ENCODE measurements at regions not wholly inside any gene's neighbourhood (a gene's known extent, or its start where the extent isn't known, plus 50 kb on each side); places are given as distances from the start of the nearest gene placed in this dataset.

GRCh38 chr21:24881506-24881905 is 725.8 kb downstream of the MRPL39 start:
- H3K18ac ChIP-seq (ENCODE audit: low read depth, low read length) = no peak overlapping the region
- no peak overlapping the region for H3K14ac ChIP-seq (replicated peaks; ENCODE audit: low read depth, low read length)
- no peak overlapping the region for H2BK5ac ChIP-seq (ENCODE audit: low read depth, low read length, poor library complexity, severe bottlenecking)
- no peak overlapping the region for H3K4me3 ChIP-seq (ENCODE audit: insufficient read depth, low read depth, low read length)
- ATAC-seq (ENCODE audit: low read depth) (no peak), DNase-seq (peak; percentile 1)
- no peak overlapping the region for H4K8ac ChIP-seq (ENCODE audit: low read depth in 2 of 2, low read length in 2 of 2)
- no peak overlapping the region for H2AFZ ChIP-seq (replicated peaks; ENCODE audit: low read length, poor library complexity)
- H2BK120ac ChIP-seq (ENCODE audit: low read depth, low read length) = no peak overlapping the region
- no peak overlapping the region for H2BK20ac ChIP-seq (ENCODE audit: low read depth, low read length)
- H3K9ac ChIP-seq (ENCODE audit: low read depth, low read length) = no peak overlapping the region
- H3K27ac ChIP-seq (ENCODE audit: insufficient read depth, low read length) = no peak overlapping the region
- no peaks in the 10 kb centered on the region for H3K27me3 ChIP-seq (ENCODE audit: control insufficient read depth, insufficient read depth, low read length)
- H2AK5ac ChIP-seq (ENCODE audit: low read depth, low read length) = no peak overlapping the region
- no peak overlapping the region for H3K56ac ChIP-seq (ENCODE audit: extremely low read depth, insufficient read depth, low read length)
- no peak overlapping the region for H2AK9ac ChIP-seq (replicated peaks; ENCODE audit: low read depth, low read length, poor library complexity)
- TF ChIP-seq FOS (IDR thresholded peaks at IDR 0.05; ENCODE audit: low read depth, low read length) (no peak), BHLHE40 (IDR thresholded peaks at IDR 0.05; ENCODE audit: low read depth, low read length) (no peak), RFX5 (IDR thresholded peaks at IDR 0.05; ENCODE audit: low read depth, low read length) (no peak), MAFK (IDR thresholded peaks at IDR 0.05; ENCODE audit: low read depth, low read length) (no peak), CHD1 (IDR thresholded peaks at IDR 0.05; ENCODE audit: low read depth, low read length) (no peak), MAZ (IDR thresholded peaks at IDR 0.05; ENCODE audit: borderline replicate concordance, low read depth, low read length) (no peak), CEBPB (IDR thresholded peaks at IDR 0.05; ENCODE audit: low read depth, low read length) (0 out of 2 replicates have a peak, but pooled peaks have one; percentile 4)
- TF ChIP-seq, protein P1, sequence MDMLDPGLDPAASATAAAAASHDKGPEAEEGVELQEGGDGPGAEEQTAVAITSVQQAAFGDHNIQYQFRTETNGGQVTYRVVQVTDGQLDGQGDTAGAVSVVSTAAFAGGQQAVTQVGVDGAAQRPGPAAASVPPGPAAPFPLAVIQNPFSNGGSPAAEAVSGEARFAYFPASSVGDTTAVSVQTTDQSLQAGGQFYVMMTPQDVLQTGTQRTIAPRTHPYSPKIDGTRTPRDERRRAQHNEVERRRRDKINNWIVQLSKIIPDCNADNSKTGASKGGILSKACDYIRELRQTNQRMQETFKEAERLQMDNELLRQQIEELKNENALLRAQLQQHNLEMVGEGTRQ (IDR thresholded peaks at IDR 0.05; ENCODE audit: low read depth, low read length) = no peak
- TF ChIP-seq, protein P2, sequence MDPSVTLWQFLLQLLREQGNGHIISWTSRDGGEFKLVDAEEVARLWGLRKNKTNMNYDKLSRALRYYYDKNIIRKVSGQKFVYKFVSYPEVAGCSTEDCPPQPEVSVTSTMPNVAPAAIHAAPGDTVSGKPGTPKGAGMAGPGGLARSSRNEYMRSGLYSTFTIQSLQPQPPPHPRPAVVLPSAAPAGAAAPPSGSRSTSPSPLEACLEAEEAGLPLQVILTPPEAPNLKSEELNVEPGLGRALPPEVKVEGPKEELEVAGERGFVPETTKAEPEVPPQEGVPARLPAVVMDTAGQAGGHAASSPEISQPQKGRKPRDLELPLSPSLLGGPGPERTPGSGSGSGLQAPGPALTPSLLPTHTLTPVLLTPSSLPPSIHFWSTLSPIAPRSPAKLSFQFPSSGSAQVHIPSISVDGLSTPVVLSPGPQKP (IDR thresholded peaks at IDR 0.05; ENCODE audit: borderline replicate concordance, low read depth, low read length) = no peak
- H2BK15ac ChIP-seq (ENCODE audit: low read depth, low read length) = no peak overlapping the region
- CTCF ChIA-PET = no interaction called here
- H3K9me1 ChIP-seq (ENCODE audit: insufficient read depth, low read length) = no peaks in the 10 kb centered on the region
- H4K20me1 ChIP-seq (ENCODE audit: insufficient read depth, low read length) = no peaks in the 10 kb centered on the region
- no CpG with 5 or more reads among the region's 2 CpGs for WGBS, 2 experiments (ENCODE audit: extremely low coverage in 2 of 2, insufficient read length in 1 of 2)
- H3K4me1 ChIP-seq (ENCODE audit: control insufficient read depth, insufficient read depth, low read length) = no peaks in the 10 kb centered on the region
- H4K5ac ChIP-seq (ENCODE audit: low read depth, low read length) = no peak overlapping the region
- in situ Hi-C loops (cut with MboI; ENCODE audit: low sequenced_read_pairs) (no loop called here), dilution Hi-C loops (cut with HindIII; ENCODE audit: low sequenced_read_pairs, unreplicated experiment) (no loop called here), intact Hi-C loops (cut with micrococcal nuclease) (no loop called here)
- H3K23ac ChIP-seq (ENCODE audit: low read depth, low read length) = no peak overlapping the region
- no peaks in the 10 kb centered on the region for H3K36me3 ChIP-seq (ENCODE audit: control insufficient read depth, insufficient read depth, low read length)
- POLR2A ChIA-PET (ENCODE audit: unreplicated experiment) = no interaction called here
- no peak overlapping the region for H3K4me2 ChIP-seq (ENCODE audit: low read depth, low read length)
- no peaks in the 10 kb centered on the region for H3K9me3 ChIP-seq (ENCODE audit: control insufficient read depth, insufficient read depth, low read length)
- no peak overlapping the region for H4K91ac ChIP-seq (ENCODE audit: insufficient read depth, low read depth, low read length)
- BruUV-seq (replicated peaks) = no TSS peak
- H3K79me1 ChIP-seq (ENCODE audit: low read depth in 1 of 2, low read length in 2 of 2) = no peaks in the 10 kb centered on the region
- no peak overlapping the region for H3K4ac ChIP-seq (ENCODE audit: low read depth, low read length)

Data from IMR-90 (cell line).